HEK293 (cell line): ENCODE measurements at regions not wholly inside any gene's neighbourhood (a gene's known extent, or its start where the extent isn't known, plus 50 kb on each side); places are given as distances from the start of the nearest gene placed in this dataset.

Experiments used
- CTCF ChIA-PET: fragments of 350-600 bp; formaldehyde crosslinking; extraction: SDS; loops from one replicate; lab custom pipeline; 2021; ENCODE audit warnings: antibody characterized with exemption; lab: Yijun Ruan, JAX
- POLR2A ChIA-PET: fragments of 300-600 bp; formaldehyde crosslinking; extraction: SDS; loops from one replicate; lab custom pipeline; 2020; ENCODE audit warnings: antibody characterized with exemption, inconsistent platforms; lab: Yijun Ruan, JAX
- H3K27ac ChIP-seq: fragments of 200-500 bp; sonication (Bioruptor generic); 2 replicates; pipeline ENCODE4 v1.5.1; 2014; ENCODE audit warnings: low read depth, low read length, control low read depth, inconsistent platforms; ENCODE audit errors: extremely low read depth
- H3K36me3 ChIP-seq, 2 experiments: fragments of 200-500 bp in 1 of 2; sonication (Bioruptor generic) in 1 of 2; 1 replicate in 1 of 2; 2 replicates in 1 of 2; pipeline ENCODE4 v1.5.1; 2014 to 2017; ENCODE audit warnings: inconsistent platforms in 2 of 2, low read length in 2 of 2; ENCODE audit not compliant: control insufficient read depth in 2 of 2, insufficient read depth in 1 of 2
- H3K4me1 ChIP-seq: fragments of 200-500 bp; sonication (Bioruptor generic); 2 replicates; pipeline ENCODE4 v1.5.1; 2014; ENCODE audit warnings: mild to moderate bottlenecking, low read length, inconsistent platforms; ENCODE audit not compliant: control insufficient read depth, insufficient read depth
- H3K4me3 ChIP-seq: 2 replicates; pipeline ENCODE4 v1.5.1; 2011; ENCODE audit warnings: low read depth, mild to moderate bottlenecking, control low read depth, low read length, moderate library complexity
- H3K9me3 ChIP-seq: fragments of 200-500 bp; sonication (Bioruptor generic); 2 replicates; pipeline ENCODE4 v1.5.1; 2014; ENCODE audit warnings: low read depth, low read length, inconsistent platforms; ENCODE audit not compliant: control insufficient read depth, insufficient read depth
- GLIS1 ChIP-seq: fragments of 450-650 bp; formaldehyde crosslinking; IDR thresholded peaks from 2 replicates; pipeline ENCODE4 v1.5.1; 2016; ENCODE audit warnings: missing biosample characterization, missing genetic modification characterization
- ZBTB7A ChIP-seq: fragments of 450-650 bp; formaldehyde crosslinking; IDR thresholded peaks from 2 replicates; pipeline ENCODE4 v1.5.1; 2016; ENCODE audit warnings: low read depth, missing biosample characterization, missing genetic modification characterization
- ZFHX2 ChIP-seq: fragments of 450-650 bp; formaldehyde crosslinking; conservative IDR thresholded peaks from 2 replicates; pipeline ENCODE4 v1.5.1; 2016; ENCODE audit warnings: missing biosample characterization, missing genetic modification characterization
- ZNF169 ChIP-seq: fragments of 450-650 bp; formaldehyde crosslinking; IDR thresholded peaks from 2 replicates; pipeline ENCODE4 v1.5.1; 2016; ENCODE audit warnings: missing biosample characterization, missing genetic modification characterization
- ZNF223 ChIP-seq: fragments of 450-650 bp; formaldehyde crosslinking; IDR thresholded peaks from 2 replicates; pipeline ENCODE4 v1.5.1; 2016; ENCODE audit warnings: missing biosample characterization, missing genetic modification characterization
- ZNF266 ChIP-seq: fragments of 450-650 bp; formaldehyde crosslinking; IDR thresholded peaks from 2 replicates; pipeline ENCODE4 v1.5.1; 2016; ENCODE audit warnings: missing biosample characterization, missing genetic modification characterization, low read depth
- ZNF335 ChIP-seq: fragments of 450-650 bp; formaldehyde crosslinking; conservative IDR thresholded peaks from 2 replicates; pipeline ENCODE4 v1.5.1; 2016; ENCODE audit warnings: missing biosample characterization, missing genetic modification characterization
- ZNF37A ChIP-seq: fragments of 450-650 bp; IDR thresholded peaks from 2 replicates; pipeline ENCODE4 v1.5.1; 2018; ENCODE audit warnings: missing biosample characterization, missing genetic modification characterization
- ZNF404 ChIP-seq: fragments of 450-650 bp; formaldehyde crosslinking; IDR thresholded peaks from 2 replicates; pipeline ENCODE4 v1.5.1; 2017; ENCODE audit warnings: missing biosample characterization, missing genetic modification characterization
- ZNF48 ChIP-seq: fragments of 450-650 bp; formaldehyde crosslinking; IDR thresholded peaks from 2 replicates; pipeline ENCODE4 v1.5.1; 2016; ENCODE audit warnings: missing biosample characterization, missing genetic modification characterization
- ZNF585B ChIP-seq: fragments of 450-650 bp; formaldehyde crosslinking; IDR thresholded peaks from 2 replicates; pipeline ENCODE4 v1.5.1; 2016; ENCODE audit warnings: missing biosample characterization, missing genetic modification characterization
- ZNF596 ChIP-seq: fragments of 450-650 bp; IDR thresholded peaks from 2 replicates; pipeline ENCODE4 v1.5.0; 2018; ENCODE audit warnings: missing biosample characterization, mild to moderate bottlenecking, missing genetic modification characterization, moderate library complexity
- ZNF624 ChIP-seq: fragments of 450-650 bp; formaldehyde crosslinking; IDR thresholded peaks from 2 replicates; pipeline ENCODE4 v1.5.1; 2017; ENCODE audit warnings: missing biosample characterization, missing genetic modification characterization
- ZNF626 ChIP-seq: fragments of 450-650 bp; sonication (Bioruptor Pico); formaldehyde crosslinking; IDR thresholded peaks from 2 replicates; pipeline ENCODE4 v1.5.1; 2018; ENCODE audit warnings: missing biosample characterization, missing genetic modification characterization, inconsistent platforms
- ZNF776 ChIP-seq: fragments of 450-650 bp; formaldehyde crosslinking; IDR thresholded peaks from 2 replicates; pipeline ENCODE4 v1.5.0; 2017; ENCODE audit warnings: missing biosample characterization, missing genetic modification characterization, borderline replicate concordance
- TF ChIP-seq, protein P1 (sequence below): fragments of 450-650 bp; formaldehyde crosslinking; IDR thresholded peaks from 2 replicates; pipeline ENCODE4 v1.5.1; 2017; ENCODE audit warnings: missing biosample characterization, missing genetic modification characterization
- TF ChIP-seq, protein P2 (sequence below): fragments of 450-650 bp; formaldehyde crosslinking; IDR thresholded peaks from 2 replicates; pipeline ENCODE4 v1.5.1; 2016; ENCODE audit warnings: missing biosample characterization, missing genetic modification characterization

DNA sequence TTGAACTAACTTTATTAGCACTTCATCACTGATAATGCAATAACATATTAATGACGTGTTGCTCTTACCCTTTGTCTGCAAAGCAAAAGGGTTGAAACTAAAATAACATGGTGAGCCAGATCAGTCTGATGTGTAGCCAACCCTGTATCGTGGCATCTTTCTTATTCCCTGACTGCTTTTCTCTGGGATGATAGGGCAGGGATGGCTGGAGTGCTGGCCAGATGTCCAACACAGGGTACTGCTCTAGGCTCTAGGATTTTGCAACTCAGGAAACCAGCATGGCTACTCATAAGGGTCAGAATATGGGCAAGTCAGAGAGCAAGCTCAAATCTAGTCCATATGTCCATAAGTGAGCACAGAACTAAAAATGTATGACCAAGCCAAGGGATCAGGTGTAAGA, 129.1 kb downstream of the SLC17A6 start:
- POLR2A ChIA-PET = no interaction called here
- Histone ChIP-seq H3K27ac (no peak overlapping the region), H3K36me3 (no peaks in the 10 kb centered on the region), H3K4me1 (no peaks in the 10 kb centered on the region), H3K9me3 (no peaks in the 10 kb centered on the region), H3K4me3 (no peak overlapping the region)
- TF ChIP-seq ZNF624 (tag by site-specific recombination) = no peak
- TF ChIP-seq ZNF335 (tag by site-specific recombination) = no peak
- no peak for TF ChIP-seq ZNF585B (tag by site-specific recombination)
- CTCF ChIA-PET = no interaction called here

DNA sequence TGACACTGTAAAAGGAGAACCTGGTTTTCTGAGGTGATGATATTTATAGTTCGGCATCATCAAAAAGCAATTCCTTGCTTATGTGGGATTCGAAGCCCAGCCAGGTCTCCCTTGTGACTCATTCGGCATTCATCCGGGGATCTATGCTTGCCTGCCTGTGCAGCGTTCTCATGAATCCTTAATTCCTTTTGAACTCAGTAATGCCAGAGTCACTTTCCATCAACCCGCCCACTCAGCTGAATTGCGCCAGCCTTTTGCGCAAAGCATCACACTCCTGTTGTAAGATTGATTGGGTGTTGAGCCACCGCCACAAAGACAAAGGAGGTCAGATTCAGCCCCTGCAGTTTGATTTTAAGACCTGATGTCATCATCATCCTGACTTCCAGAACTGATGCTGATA, 128.6 kb downstream of the SLC17A6 start:
- 0 out of 2 replicates have a peak, but pooled peaks have one; percentile 6 for TF ChIP-seq ZFHX2 (tag by site-specific recombination)
- no peak for TF ChIP-seq ZNF37A (tag by site-specific recombination)
- TF ChIP-seq, all 188 proteins: peak for 1
- no peak overlapping the region for H3K27ac ChIP-seq
- no peaks in the 10 kb centered on the region for H3K9me3 ChIP-seq
- ChIA-PET POLR2A (no interaction called here), CTCF (no interaction called here)
- no peaks in the 10 kb centered on the region for H3K36me3 ChIP-seq
- H3K4me3 ChIP-seq = no peak overlapping the region
- H3K4me1 ChIP-seq = no peaks in the 10 kb centered on the region

DNA sequence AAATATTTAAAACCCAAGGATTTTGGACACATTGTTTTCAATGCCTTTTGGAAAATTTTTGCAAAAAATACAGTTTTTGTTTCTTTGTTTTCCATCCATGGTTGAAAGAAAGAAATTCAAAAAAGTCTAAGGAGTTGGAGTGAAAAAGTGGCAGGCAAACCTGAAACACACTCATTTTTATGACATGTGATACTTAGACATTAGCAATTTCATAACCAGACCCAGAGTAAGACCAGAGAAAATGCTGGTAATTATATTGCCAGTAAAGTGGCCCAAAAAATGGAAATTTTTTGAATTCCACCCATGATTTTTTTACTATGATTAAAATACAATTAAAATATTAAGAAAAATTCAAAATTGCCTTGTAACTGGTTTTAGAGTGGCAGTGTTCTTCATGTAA, 128.2 kb downstream of the SLC17A6 start:
- TF ChIP-seq ZNF223 (tag by site-specific recombination) (no peak), ZNF48 (tag by site-specific recombination) (no peak), ZNF776 (tag by site-specific recombination) (no peak)
- TF ChIP-seq, protein P1, sequence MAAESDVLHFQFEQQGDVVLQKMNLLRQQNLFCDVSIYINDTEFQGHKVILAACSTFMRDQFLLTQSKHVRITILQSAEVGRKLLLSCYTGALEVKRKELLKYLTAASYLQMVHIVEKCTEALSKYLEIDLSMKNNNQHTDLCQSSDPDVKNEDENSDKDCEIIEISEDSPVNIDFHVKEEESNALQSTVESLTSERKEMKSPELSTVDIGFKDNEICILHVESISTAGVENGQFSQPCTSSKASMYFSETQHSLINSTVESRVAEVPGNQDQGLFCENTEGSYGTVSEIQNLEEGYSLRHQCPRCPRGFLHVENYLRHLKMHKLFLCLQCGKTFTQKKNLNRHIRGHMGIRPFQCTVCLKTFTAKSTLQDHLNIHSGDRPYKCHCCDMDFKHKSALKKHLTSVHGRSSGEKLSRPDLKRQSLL (tag by site-specific recombination) = no peak
- Histone ChIP-seq H3K27ac (no peak overlapping the region), H3K4me3 (no peak overlapping the region), H3K4me1 (no peaks in the 10 kb centered on the region), H3K36me3 (no peaks in the 10 kb centered on the region), H3K9me3 (no peaks in the 10 kb centered on the region)
- CTCF ChIA-PET = no interaction called here
- POLR2A ChIA-PET = no interaction called here

DNA sequence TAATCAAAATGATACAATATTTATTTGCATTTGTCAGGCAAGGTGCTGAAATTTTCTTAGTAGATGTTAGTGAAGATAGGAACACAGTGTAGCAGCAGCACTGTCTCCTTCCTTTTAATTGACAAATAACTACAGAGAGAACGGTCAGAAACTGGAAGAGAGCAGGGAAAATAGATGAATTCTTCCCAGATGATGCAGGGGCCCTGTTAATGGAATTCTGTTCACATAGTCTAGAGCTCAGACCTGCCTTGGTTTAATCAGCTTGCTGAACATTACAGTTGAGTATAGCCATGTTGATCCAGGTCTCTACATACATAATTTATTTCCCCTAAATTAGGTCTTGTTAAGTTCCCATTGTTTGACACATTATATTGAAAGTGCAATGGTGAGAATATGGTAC, 127.4 kb downstream of the SLC17A6 start:
- TF ChIP-seq ZNF169 (tag by site-specific recombination) (no peak), ZNF404 (tag by site-specific recombination) (no peak), ZNF626 (tag by site-specific recombination) (no peak), ZNF266 (no peak), ZBTB7A (tag by site-specific recombination) (no peak), GLIS1 (no peak), ZNF596 (tag by site-specific recombination) (no peak)
- TF ChIP-seq, protein P2, sequence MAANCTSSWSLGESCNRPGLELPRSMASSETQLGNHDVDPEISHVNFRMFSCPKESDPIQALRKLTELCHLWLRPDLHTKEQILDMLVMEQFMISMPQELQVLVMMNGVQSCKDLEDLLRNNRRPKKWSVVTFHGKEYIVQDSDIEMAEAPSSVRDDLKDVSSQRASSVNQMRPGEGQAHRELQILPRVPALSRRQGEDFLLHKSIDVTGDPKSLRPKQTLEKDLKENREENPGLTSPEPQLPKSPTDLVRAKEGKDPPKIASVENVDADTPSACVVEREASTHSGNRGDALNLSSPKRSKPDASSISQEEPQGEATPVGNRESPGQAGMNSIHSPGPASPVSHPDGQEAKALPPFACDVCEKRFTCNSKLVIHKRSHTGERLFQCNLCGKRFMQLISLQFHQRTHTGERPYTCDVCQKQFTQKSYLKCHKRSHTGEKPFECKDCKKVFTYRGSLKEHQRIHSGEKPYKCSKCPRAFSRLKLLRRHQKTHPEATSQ (tag by site-specific recombination) = no peak
- H3K36me3 ChIP-seq = no peaks in the 10 kb centered on the region
- H3K9me3 ChIP-seq = no peaks in the 10 kb centered on the region
- ChIA-PET CTCF (no interaction called here), POLR2A (no interaction called here)
- no peak overlapping the region for H3K4me3 ChIP-seq
- no peak overlapping the region for H3K27ac ChIP-seq
- no peaks in the 10 kb centered on the region for H3K4me1 ChIP-seq
